SK-N-SH treated with all-trans-retinoic acid at 6 μM for 48 hours (cell line): ENCODE measurements at regions not wholly inside any gene's neighbourhood (a gene's known extent, or its start where the extent isn't known, plus 50 kb on each side); places are given as distances from the start of the nearest gene placed in this dataset.

Experiments
- ESRRG ChIP-seq: fragments of 250-450 bp; sonication (Bioruptor Pico); IDR thresholded peaks from 2 replicates; pipeline ENCODE4 v1.6.1; 2021; ENCODE audit warnings: mild to moderate bottlenecking
- GLIS3 ChIP-seq: fragments of 250-450 bp; sonication (Bioruptor Pico); IDR thresholded peaks from 2 replicates; pipeline ENCODE4 v1.5.0; 2020; ENCODE audit warnings: mild to moderate bottlenecking, moderate library complexity
- ISL1 ChIP-seq: fragments of 250-450 bp; sonication (Bioruptor Pico); IDR thresholded peaks from 2 replicates; pipeline ENCODE4 v2.1.2; 2022; ENCODE audit warnings: mild to moderate bottlenecking, moderate library complexity
- OSR1 ChIP-seq: fragments of 250-450 bp; sonication (Bioruptor Pico); IDR thresholded peaks from 2 replicates; pipeline ENCODE4 v1.8.0; 2022; ENCODE audit warnings: moderate library complexity, mild to moderate bottlenecking, inconsistent platforms
- PATZ1 ChIP-seq: fragments of 250-450 bp; sonication (Bioruptor Pico); IDR thresholded peaks from 2 replicates; pipeline ENCODE4 v1.8.0; 2020; ENCODE audit warnings: mild to moderate bottlenecking, moderate library complexity, borderline replicate concordance
- RARB ChIP-seq: fragments of 250-450 bp; sonication (Bioruptor Pico); IDR thresholded peaks from 2 replicates; pipeline ENCODE4 v1.8.0; 2021; ENCODE audit warnings: mild to moderate bottlenecking, moderate library complexity
- TCF4 ChIP-seq: fragments of 250-450 bp; sonication (Bioruptor Pico); IDR thresholded peaks from 2 replicates; pipeline ENCODE4 v1.8.0; 2021; ENCODE audit warnings: mild to moderate bottlenecking, moderate library complexity, borderline replicate concordance
- ZC3H10 ChIP-seq: fragments of 250-450 bp; sonication (Bioruptor Pico); IDR thresholded peaks from 2 replicates; pipeline ENCODE4 v1.5.1; 2021; ENCODE audit warnings: mild to moderate bottlenecking, moderate library complexity
- ZNF565 ChIP-seq: fragments of 450-650 bp; formaldehyde crosslinking; conservative IDR thresholded peaks from 2 replicates; pipeline ENCODE4 v1.5.0; 2020; ENCODE audit warnings: low read depth, mild to moderate bottlenecking, moderate library complexity
- TF ChIP-seq, protein P1 (sequence below): fragments of 250-450 bp; sonication (Bioruptor Pico); IDR thresholded peaks from 2 replicates; pipeline ENCODE4 v1.8.0; 2021; ENCODE audit warnings: low read depth, mild to moderate bottlenecking, moderate library complexity, borderline replicate concordance
- TF ChIP-seq, protein P2 (sequence below): fragments of 250-450 bp; sonication (Bioruptor Pico); IDR thresholded peaks from 2 replicates; pipeline ENCODE4 v1.5.1; 2021; ENCODE audit warnings: mild to moderate bottlenecking, moderate library complexity
- TF ChIP-seq, protein P3 (sequence below): fragments of 250-450 bp; sonication (Bioruptor Pico); IDR thresholded peaks from 2 replicates; pipeline ENCODE4 v1.5.0; 2020; ENCODE audit warnings: mild to moderate bottlenecking, moderate library complexity

DNA sequence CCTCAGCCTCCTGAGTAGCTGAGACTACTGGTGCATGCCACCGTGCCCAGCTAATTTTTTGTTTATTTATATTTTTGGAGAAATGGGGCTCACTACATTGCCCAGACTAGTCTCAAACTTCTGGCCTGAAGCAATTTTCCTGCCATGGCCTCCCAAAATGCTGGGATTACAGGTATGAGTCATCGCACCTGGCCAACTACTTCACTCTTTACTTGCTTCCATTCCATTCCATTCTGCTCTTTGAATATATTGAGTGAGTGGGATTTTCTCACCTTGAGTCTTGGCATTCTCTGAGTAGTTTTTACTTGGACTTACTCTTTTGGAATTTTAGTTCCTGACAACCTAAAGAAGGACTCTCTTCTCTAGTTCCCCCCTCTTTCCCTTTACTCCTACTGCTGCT, 93.8 kb upstream of the UNC13C start:
- TF ChIP-seq ISL1 (CRISPR knock-in tag) (no peak), GLIS3 (CRISPR knock-in tag) (no peak), OSR1 (CRISPR knock-in tag) (no peak), ZNF565 (CRISPR knock-in tag) (no peak), PATZ1 (CRISPR knock-in tag) (no peak), ESRRG (CRISPR knock-in tag) (no peak), RARB (CRISPR knock-in tag) (no peak), ZC3H10 (CRISPR knock-in tag) (no peak), TCF4 (CRISPR knock-in tag) (no peak)
- TF ChIP-seq, protein P1, sequence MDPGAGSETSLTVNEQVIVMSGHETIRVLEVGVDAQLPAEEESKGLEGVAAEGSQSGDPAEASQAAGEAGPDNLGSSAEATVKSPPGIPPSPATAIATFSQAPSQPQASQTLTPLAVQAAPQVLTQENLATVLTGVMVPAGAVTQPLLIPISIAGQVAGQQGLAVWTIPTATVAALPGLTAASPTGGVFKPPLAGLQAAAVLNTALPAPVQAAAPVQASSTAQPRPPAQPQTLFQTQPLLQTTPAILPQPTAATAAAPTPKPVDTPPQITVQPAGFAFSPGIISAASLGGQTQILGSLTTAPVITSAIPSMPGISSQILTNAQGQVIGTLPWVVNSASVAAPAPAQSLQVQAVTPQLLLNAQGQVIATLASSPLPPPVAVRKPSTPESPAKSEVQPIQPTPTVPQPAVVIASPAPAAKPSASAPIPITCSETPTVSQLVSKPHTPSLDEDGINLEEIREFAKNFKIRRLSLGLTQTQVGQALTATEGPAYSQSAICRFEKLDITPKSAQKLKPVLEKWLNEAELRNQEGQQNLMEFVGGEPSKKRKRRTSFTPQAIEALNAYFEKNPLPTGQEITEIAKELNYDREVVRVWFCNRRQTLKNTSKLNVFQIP (CRISPR knock-in tag), result no peak
- TF ChIP-seq, protein P2, sequence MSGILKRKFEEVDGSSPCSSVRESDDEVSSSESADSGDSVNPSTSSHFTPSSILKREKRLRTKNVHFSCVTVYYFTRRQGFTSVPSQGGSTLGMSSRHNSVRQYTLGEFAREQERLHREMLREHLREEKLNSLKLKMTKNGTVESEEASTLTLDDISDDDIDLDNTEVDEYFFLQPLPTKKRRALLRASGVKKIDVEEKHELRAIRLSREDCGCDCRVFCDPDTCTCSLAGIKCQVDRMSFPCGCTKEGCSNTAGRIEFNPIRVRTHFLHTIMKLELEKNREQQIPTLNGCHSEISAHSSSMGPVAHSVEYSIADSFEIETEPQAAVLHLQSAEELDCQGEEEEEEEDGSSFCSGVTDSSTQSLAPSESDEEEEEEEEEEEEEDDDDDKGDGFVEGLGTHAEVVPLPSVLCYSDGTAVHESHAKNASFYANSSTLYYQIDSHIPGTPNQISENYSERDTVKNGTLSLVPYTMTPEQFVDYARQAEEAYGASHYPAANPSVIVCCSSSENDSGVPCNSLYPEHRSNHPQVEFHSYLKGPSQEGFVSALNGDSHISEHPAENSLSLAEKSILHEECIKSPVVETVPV, result no peak
- TF ChIP-seq, protein P3, sequence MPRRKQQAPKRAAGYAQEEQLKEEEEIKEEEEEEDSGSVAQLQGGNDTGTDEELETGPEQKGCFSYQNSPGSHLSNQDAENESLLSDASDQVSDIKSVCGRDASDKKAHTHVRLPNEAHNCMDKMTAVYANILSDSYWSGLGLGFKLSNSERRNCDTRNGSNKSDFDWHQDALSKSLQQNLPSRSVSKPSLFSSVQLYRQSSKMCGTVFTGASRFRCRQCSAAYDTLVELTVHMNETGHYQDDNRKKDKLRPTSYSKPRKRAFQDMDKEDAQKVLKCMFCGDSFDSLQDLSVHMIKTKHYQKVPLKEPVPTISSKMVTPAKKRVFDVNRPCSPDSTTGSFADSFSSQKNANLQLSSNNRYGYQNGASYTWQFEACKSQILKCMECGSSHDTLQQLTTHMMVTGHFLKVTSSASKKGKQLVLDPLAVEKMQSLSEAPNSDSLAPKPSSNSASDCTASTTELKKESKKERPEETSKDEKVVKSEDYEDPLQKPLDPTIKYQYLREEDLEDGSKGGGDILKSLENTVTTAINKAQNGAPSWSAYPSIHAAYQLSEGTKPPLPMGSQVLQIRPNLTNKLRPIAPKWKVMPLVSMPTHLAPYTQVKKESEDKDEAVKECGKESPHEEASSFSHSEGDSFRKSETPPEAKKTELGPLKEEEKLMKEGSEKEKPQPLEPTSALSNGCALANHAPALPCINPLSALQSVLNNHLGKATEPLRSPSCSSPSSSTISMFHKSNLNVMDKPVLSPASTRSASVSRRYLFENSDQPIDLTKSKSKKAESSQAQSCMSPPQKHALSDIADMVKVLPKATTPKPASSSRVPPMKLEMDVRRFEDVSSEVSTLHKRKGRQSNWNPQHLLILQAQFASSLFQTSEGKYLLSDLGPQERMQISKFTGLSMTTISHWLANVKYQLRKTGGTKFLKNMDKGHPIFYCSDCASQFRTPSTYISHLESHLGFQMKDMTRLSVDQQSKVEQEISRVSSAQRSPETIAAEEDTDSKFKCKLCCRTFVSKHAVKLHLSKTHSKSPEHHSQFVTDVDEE (CRISPR knock-in tag), result no peak
